CD14-positive monocyte (primary cell): ENCODE measurements at regions not wholly inside any gene's neighbourhood (a gene's known extent, or its start where the extent isn't known, plus 50 kb on each side); places are given as distances from the start of the nearest gene placed in this dataset.

Source experiments
- DNase-seq, 3 donors: peaks; one replicate each; pipeline ENCODE4 v3.0.0-alpha.2; 2011 to 2022
- H2AFZ ChIP-seq: 2 replicates; pipeline ENCODE4 v1.6.0; 2012; ENCODE audit warnings: mild to moderate bottlenecking, low read depth, low read length, inconsistent platforms; ENCODE audit not compliant: insufficient read depth, poor library complexity, severe bottlenecking
- H3K27ac ChIP-seq, 2 donors: 1 replicate in 1 of 2; 2 replicates in 1 of 2; pipeline ENCODE4 v1.5.1; 2012 to 2013; ENCODE audit warnings: low read length in 2 of 2, control low read depth in 1 of 2, inconsistent platforms in 1 of 2, low read depth in 1 of 2, mild to moderate bottlenecking in 1 of 2
- H3K27me3 ChIP-seq, 2 donors: one replicate each; pipeline versions ENCODE4 v1.6.0 to v1.6.1; 2011 to 2013; ENCODE audit warnings: low read length in 2 of 2; ENCODE audit not compliant: control insufficient read depth in 2 of 2, insufficient read depth in 2 of 2
- H3K36me3 ChIP-seq, 2 donors: replicated peaks in 1 of 2; 1 replicate in 1 of 2; 2 replicates in 1 of 2; pipeline versions ENCODE4 v1.5.1 to v1.6.1; 2012 to 2013; ENCODE audit warnings: low read length in 2 of 2, control low read depth in 1 of 2, inconsistent platforms in 1 of 2, mild to moderate bottlenecking in 1 of 2; ENCODE audit not compliant: insufficient read depth in 2 of 2, control insufficient read depth in 1 of 2
- H3K4me1 ChIP-seq, 2 donors: 1 replicate in 1 of 2; 2 replicates in 1 of 2; pipeline versions ENCODE4 v1.5.1 to v1.6.1; 2012 to 2013; ENCODE audit warnings: low read length in 2 of 2, control low read depth in 1 of 2, inconsistent platforms in 1 of 2, mild to moderate bottlenecking in 1 of 2, moderate library complexity in 1 of 2; ENCODE audit not compliant: insufficient read depth in 2 of 2, control insufficient read depth in 1 of 2
- H3K4me2 ChIP-seq: replicated peaks from 2 replicates; pipeline ENCODE3; 2012; ENCODE audit warnings: low read length, moderate library complexity, mild to moderate bottlenecking; ENCODE audit not compliant: poor library complexity, severe bottlenecking; ENCODE audit errors: extremely low read depth
- H3K4me3 ChIP-seq, 3 experiments: fragments of 200-600 bp in 1 of 3; sonication (generic) in 1 of 3; replicated peaks in 1 of 3; 1 replicate in 2 of 3; 2 replicates in 1 of 3; pipeline ENCODE4 v1.5.1; 2011 to 2013; ENCODE audit warnings: low read length in 3 of 3, mild to moderate bottlenecking in 3 of 3, control low read depth in 2 of 3, low read depth in 2 of 3, inconsistent platforms in 1 of 3, moderate library complexity in 1 of 3
- H3K79me2 ChIP-seq: 2 replicates; pipeline ENCODE4 v1.6.0; 2012; ENCODE audit warnings: mild to moderate bottlenecking, control low read depth, inconsistent platforms, low read length, moderate library complexity; ENCODE audit not compliant: insufficient read depth
- H3K9ac ChIP-seq: 2 replicates; pipeline ENCODE4 v1.6.0; 2017; ENCODE audit warnings: low read length, mild to moderate bottlenecking; ENCODE audit not compliant: insufficient read depth, poor library complexity, severe bottlenecking
- H3K9me3 ChIP-seq, 2 donors: replicated peaks in 1 of 2; 1 replicate in 1 of 2; 2 replicates in 1 of 2; pipeline versions ENCODE4 v1.5.1 to v1.6.1; 2012 to 2013; ENCODE audit warnings: low read length in 2 of 2, control low read depth in 1 of 2; ENCODE audit not compliant: control insufficient read depth in 1 of 2, insufficient read depth in 1 of 2
- H4K20me1 ChIP-seq: 2 replicates; pipeline ENCODE4 v1.6.0; 2012; ENCODE audit warnings: mild to moderate bottlenecking, low read length, control low read depth, moderate library complexity; ENCODE audit not compliant: insufficient read depth
- H3K27ac Mint-ChIP-seq, 7 donors: one replicate each; pipeline ENCODE4 v1.8.0; 2020; ENCODE audit warnings: mild to moderate bottlenecking in 7 of 7, mixed read lengths in 7 of 7, moderate library complexity in 6 of 7, inconsistent platforms in 2 of 7
- H3K27me3 Mint-ChIP-seq, 3 donors: one replicate each; pipeline ENCODE4 v1.8.0; 2021 to 2022; ENCODE audit warnings: low read depth in 3 of 3, mild to moderate bottlenecking in 3 of 3, mixed read lengths in 3 of 3, moderate library complexity in 3 of 3, inconsistent platforms in 1 of 3
- H3K36me3 Mint-ChIP-seq, 2 donors: one replicate each; pipeline ENCODE4 v1.8.0; 2020; ENCODE audit warnings: mixed read lengths in 2 of 2, inconsistent platforms in 1 of 2, mild to moderate bottlenecking in 1 of 2
- H3K4me1 Mint-ChIP-seq: one replicate; pipeline ENCODE4 v1.8.0; 2020; ENCODE audit warnings: mild to moderate bottlenecking, mixed read lengths
- H3K4me3 Mint-ChIP-seq, 2 donors: one replicate each; pipeline ENCODE4 v1.8.0; 2020; ENCODE audit warnings: mild to moderate bottlenecking in 2 of 2, mixed read lengths in 2 of 2, moderate library complexity in 1 of 2
- H3K9me3 Mint-ChIP-seq, 7 donors: one replicate each; pipeline ENCODE4 v1.8.0; 2020 to 2022; ENCODE audit warnings: mixed read lengths in 7 of 7, mild to moderate bottlenecking in 6 of 7, moderate library complexity in 6 of 7, inconsistent platforms in 2 of 7
- CTCF ChIP-seq: fragments of 200-600 bp; IDR thresholded peaks from one replicate; pipeline ENCODE4 v1.8.0; 2022; ENCODE audit warnings: antibody characterized with exemption, mild to moderate bottlenecking
- WGBS: methylation state at CpG from one replicate; pipeline ENCODE4 v1.1.5; 2013; ENCODE audit warnings: missing lambda C conversion rate; ENCODE audit not compliant: insufficient coverage; 5-methylcytosine and 5-hydroxymethylcytosine counted together
- intact Hi-C, 2 donors: fragments of 100-400 bp; cut with micrococcal nuclease; formaldehyde crosslinking; loops; one replicate each; pipeline versions ENCODE4 v1.15.0 to v1.15.1; 2023

GRCh38 chr5:101278917-101279316 is 375.8 kb upstream of the ST8SIA4 start:
- intact Hi-C loops = no loop called here
- no peak for DNase-seq
- H3K9me3 ChIP-seq = no peaks in the 10 kb centered on the region
- TF ChIP-seq CTCF = no peak
- no peak overlapping the region for H3K9ac ChIP-seq
- no peak overlapping the region for H3K4me3 Mint-ChIP-seq
- no peaks in the 10 kb centered on the region for H3K27me3 Mint-ChIP-seq
- no peak overlapping the region for H3K27ac ChIP-seq
- H4K20me1 ChIP-seq = no peaks in the 10 kb centered on the region
- H2AFZ ChIP-seq = no peak overlapping the region
- H3K4me1 Mint-ChIP-seq = no peaks in the 10 kb centered on the region
- H3K36me3 Mint-ChIP-seq = no peaks in the 10 kb centered on the region
- H3K27me3 ChIP-seq = no peaks in the 10 kb centered on the region
- H3K27ac Mint-ChIP-seq = no peak overlapping the region
- H3K79me2 ChIP-seq = no peaks in the 10 kb centered on the region
- H3K36me3 ChIP-seq = no peaks in the 10 kb centered on the region
- no peak overlapping the region for H3K4me3 ChIP-seq
- no CpG with 5 or more reads among the region's 2 CpGs for WGBS
- peaks cover 0 to 5% (median 0%) of the 10 kb centered on the region in 7 donors for H3K9me3 Mint-ChIP-seq
- no peak overlapping the region for H3K4me2 ChIP-seq
- no peaks in the 10 kb centered on the region for H3K4me1 ChIP-seq

GRCh38 chr5:101278011-101278687 is 375.1 kb upstream of the ST8SIA4 start:
- 83% methylated on average over 2 of the region's 5 CpGs for WGBS
- no peaks in the 10 kb centered on the region for H3K9me3 ChIP-seq
- H3K4me1 Mint-ChIP-seq = no peaks in the 10 kb centered on the region

More at GRCh38 chr5:101278011-101278687, 375.1 kb upstream of the ST8SIA4 start:
- Histone ChIP-seq H3K27ac (no peak overlapping the region), H3K4me2 (no peak overlapping the region), H3K79me2 (no peaks in the 10 kb centered on the region), H3K27me3 (no peaks in the 10 kb centered on the region), H2AFZ (no peak overlapping the region), H3K9ac (no peak overlapping the region), H3K36me3 (no peaks in the 10 kb centered on the region), H4K20me1 (no peaks in the 10 kb centered on the region), H3K4me1 (no peaks in the 10 kb centered on the region), H3K4me3 (no peak overlapping the region)
- no peak for TF ChIP-seq CTCF
- peaks cover 0 to 3% (median 0%) of the 10 kb centered on the region in 7 donors for H3K9me3 Mint-ChIP-seq
- no peak overlapping the region for H3K4me3 Mint-ChIP-seq
- H3K27ac Mint-ChIP-seq = no peak overlapping the region
- DNase-seq = no peak
- H3K36me3 Mint-ChIP-seq = no peaks in the 10 kb centered on the region
- H3K27me3 Mint-ChIP-seq = no peaks in the 10 kb centered on the region
- intact Hi-C loops = no loop called here
